Spleen (tissue), 11 donors: ENCODE measurements at regions not wholly inside any gene's neighbourhood (a gene's known extent, or its start where the extent isn't known, plus 50 kb on each side); places are given as distances from the start of the nearest gene placed in this dataset.

Experiments used
- DNase-seq: peaks from one replicate; pipeline ENCODE4 v3.0.0-alpha.2; 2020
- H3K27ac ChIP-seq, 8 donors: fragments of 200-600 bp; sonication (generic) in 7 of 8; 1 replicate in 4 of 8; 2 replicates in 4 of 8; pipeline versions ENCODE4 v1.5.0 to v1.8.0; 2016 to 2021; ENCODE audit warnings: inconsistent platforms in 4 of 8, mild to moderate bottlenecking in 4 of 8, moderate library complexity in 1 of 8
- H3K27me3 ChIP-seq, 7 donors: fragments of 200-600 bp; sonication (generic) in 6 of 7; replicated peaks in 1 of 7; 1 replicate in 4 of 7; 2 replicates in 3 of 7; pipeline versions ENCODE4 v1.5.0 to v1.8.0; 2016 to 2021; ENCODE audit warnings: inconsistent platforms in 3 of 7, mild to moderate bottlenecking in 1 of 7
- H3K36me3 ChIP-seq, 6 donors: fragments of 200-600 bp; sonication (generic) in 5 of 6; 1 replicate in 4 of 6; 2 replicates in 2 of 6; pipeline versions ENCODE4 v1.5.0 to v1.8.0; 2016 to 2021; ENCODE audit warnings: inconsistent platforms in 2 of 6
- H3K4me1 ChIP-seq, 6 donors: fragments of 200-600 bp; sonication (generic) in 5 of 6; 1 replicate in 3 of 6; 2 replicates in 3 of 6; pipeline versions ENCODE4 v1.5.0 to v1.8.0; 2016 to 2021; ENCODE audit warnings: inconsistent platforms in 3 of 6
- H3K4me3 ChIP-seq, 8 donors: fragments of 200-600 bp; sonication (generic) in 7 of 8; 1 replicate in 4 of 8; 2 replicates in 4 of 8; pipeline versions ENCODE4 v1.5.0 to v1.8.0; 2016 to 2021; ENCODE audit warnings: inconsistent platforms in 4 of 8, mild to moderate bottlenecking in 4 of 8, moderate library complexity in 2 of 8
- H3K9me3 ChIP-seq, 8 donors: fragments of 200-600 bp; sonication (generic) in 7 of 8; 1 replicate in 4 of 8; 2 replicates in 4 of 8; pipeline versions ENCODE4 v1.5.0 to v1.8.0; 2016 to 2021; ENCODE audit warnings: inconsistent platforms in 4 of 8
- POLR2A ChIP-seq, 3 donors: fragments of 450-650 bp; IDR thresholded peaks; one replicate each; pipeline ENCODE4 v1.5.1; 2017; ENCODE audit warnings: antibody characterized with exemption in 3 of 3, mild to moderate bottlenecking in 1 of 3
- POLR2AphosphoS5 ChIP-seq, 3 donors: sonication (generic); formaldehyde crosslinking; IDR thresholded peaks; one replicate each; pipeline ENCODE4 v1.5.1; 2017; ENCODE audit warnings: antibody characterized with exemption in 3 of 3
- WGBS, 5 donors: extraction: QIAGEN DNeasy Blood & Tissue Kit in 3 of 5; methylation state at CpG; one replicate each; pipeline versions ENCODE4 v1.1.5 to v1.1.7; 2013 to 2018; 5-methylcytosine and 5-hydroxymethylcytosine counted together
- intact Hi-C: fragments of 100-400 bp; cut with DNase I; formaldehyde crosslinking; loops from one replicate; pipeline ENCODE4 v1.15.0; 2023; ENCODE audit warnings: low total_unique reads
- TF ChIP-seq, protein P1 (sequence below), 11 experiments: fragments of 200-600 bp in 7 of 11; fragments of 450-650 bp in 4 of 11; sonication (generic) in 4 of 11; IDR thresholded peaks in 8 of 11; conservative IDR thresholded peaks in 3 of 11; 1 replicate in 7 of 11; 2 replicates in 4 of 11; pipeline versions ENCODE4 v1.4.0 to v1.8.0; 2016 to 2021; ENCODE audit warnings: antibody characterized with exemption in 11 of 11, inconsistent platforms in 4 of 11, mild to moderate bottlenecking in 1 of 11
- donor health status: healthy with polysubstance abuse.
- donor health status: DM: no; HTN: no; CAD: no; lungs with moderate emphysema.
- donor health status: DM: no; HTN: no; CAD: no.
- donor health status: Bipolar disorder and iron deficiency.
- donor health status: healthy.
- donor health status: DM: no; HTN: no; CAD: no.
- donor health status: DM: yes; HTN: yes; CAD: no.

DNA sequence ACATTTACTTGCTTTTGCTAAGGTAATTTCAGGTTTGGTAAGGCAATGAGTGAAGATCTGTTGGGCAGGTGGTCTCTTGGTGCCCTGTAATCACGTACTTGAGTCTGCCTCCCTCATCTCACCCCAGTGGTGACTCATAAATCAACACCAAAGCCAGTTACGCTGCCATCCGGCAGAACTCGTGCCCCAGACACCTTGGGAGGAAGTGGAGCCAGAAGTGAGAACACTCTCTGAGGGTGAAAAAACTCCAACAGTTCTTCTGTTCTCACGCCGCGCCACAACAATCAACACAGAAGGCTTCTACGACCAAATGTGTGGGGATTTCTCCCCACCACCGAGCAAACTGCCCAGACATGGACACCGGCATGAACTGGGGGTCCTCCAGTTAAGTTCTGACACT, 206.2 kb downstream of the ARL4C start:
- intact Hi-C loops, result loop anchor here (5.0 kb wide), 1 partner anchor 207 kb away; the partner anchor contains the start of gene ARL4C
- 24 to 59% (median 37%) methylated on average over 10 of the region's 10 CpGs for WGBS, 5 donors
- DNase-seq, result peak; percentile 90
- Histone ChIP-seq H3K4me1 (peaks cover 38 to 69% (median 56%) of the 10 kb centered on the region in 6 donors), H3K36me3 (no peaks in the 10 kb centered on the region), H3K9me3 (peaks cover 0 to 10% (median 0%) of the 10 kb centered on the region in 8 donors), H3K27me3 (peaks cover 0 to 5% (median 0%) of the 10 kb centered on the region in 7 donors), H3K27ac (peak overlapping the region; percentile 73 to 93 (median 82)), H3K4me3 (no peak overlapping the region)
- TF ChIP-seq POLR2AphosphoS5 (IDR thresholded peaks at IDR 0.05) (peak in 2 of 3 donors; percentile 41 to 83), POLR2A (IDR thresholded peaks at IDR 0.05) (no peak)
- TF ChIP-seq, protein P1, sequence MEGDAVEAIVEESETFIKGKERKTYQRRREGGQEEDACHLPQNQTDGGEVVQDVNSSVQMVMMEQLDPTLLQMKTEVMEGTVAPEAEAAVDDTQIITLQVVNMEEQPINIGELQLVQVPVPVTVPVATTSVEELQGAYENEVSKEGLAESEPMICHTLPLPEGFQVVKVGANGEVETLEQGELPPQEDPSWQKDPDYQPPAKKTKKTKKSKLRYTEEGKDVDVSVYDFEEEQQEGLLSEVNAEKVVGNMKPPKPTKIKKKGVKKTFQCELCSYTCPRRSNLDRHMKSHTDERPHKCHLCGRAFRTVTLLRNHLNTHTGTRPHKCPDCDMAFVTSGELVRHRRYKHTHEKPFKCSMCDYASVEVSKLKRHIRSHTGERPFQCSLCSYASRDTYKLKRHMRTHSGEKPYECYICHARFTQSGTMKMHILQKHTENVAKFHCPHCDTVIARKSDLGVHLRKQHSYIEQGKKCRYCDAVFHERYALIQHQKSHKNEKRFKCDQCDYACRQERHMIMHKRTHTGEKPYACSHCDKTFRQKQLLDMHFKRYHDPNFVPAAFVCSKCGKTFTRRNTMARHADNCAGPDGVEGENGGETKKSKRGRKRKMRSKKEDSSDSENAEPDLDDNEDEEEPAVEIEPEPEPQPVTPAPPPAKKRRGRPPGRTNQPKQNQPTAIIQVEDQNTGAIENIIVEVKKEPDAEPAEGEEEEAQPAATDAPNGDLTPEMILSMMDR (IDR thresholded peaks at IDR 0.05 in 8 of 11, conservative IDR thresholded peaks at IDR 0.05 in 3 of 11), result peak in 3 of 11 experiments; percentile 13 to 30 (median 18)

DNA sequence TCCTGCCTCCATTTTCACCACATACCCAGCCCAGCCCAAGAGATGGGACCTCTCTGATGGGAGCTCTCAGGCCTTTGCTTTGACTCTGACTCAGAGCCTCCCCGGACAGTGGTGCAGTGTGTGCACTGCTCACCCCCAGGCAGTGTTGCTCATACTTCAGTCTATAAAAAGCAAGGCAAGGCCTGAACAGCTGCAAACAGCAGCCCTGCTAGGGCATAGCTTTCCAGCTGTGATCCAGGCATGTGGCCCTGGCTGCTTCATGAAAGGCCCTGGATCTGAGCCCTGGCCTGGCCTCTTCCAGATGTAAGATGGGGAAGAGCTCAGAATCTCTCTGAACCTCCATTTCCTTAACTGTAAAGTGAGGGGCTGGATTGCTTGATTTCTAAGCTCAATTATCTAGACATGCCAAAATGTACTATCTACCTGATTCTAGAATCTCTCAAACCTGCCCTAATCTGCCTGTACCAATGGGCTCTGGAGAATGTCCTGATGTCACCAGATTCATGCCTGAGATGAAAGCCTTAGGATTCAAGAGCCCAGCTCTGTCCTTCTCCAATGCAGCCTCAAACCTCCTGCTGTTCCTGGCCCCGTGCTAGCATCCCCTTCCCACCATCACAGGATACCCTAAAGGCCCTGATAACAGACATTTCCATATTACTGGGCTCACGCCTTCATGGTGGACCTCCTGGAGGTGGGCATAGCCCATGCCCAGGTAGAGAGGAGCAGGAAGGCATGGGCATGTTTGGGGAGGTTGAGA, 206.9 kb downstream of the ARL4C start:
- no peak overlapping the region for H3K4me3 ChIP-seq
- H3K27ac ChIP-seq, result peak overlapping the region; percentile 73 to 93 (median 82)
- TF ChIP-seq, protein P1 (IDR thresholded peaks at IDR 0.05 in 8 of 11, conservative IDR thresholded peaks at IDR 0.05 in 3 of 11), result no peak
- TF ChIP-seq POLR2A (IDR thresholded peaks at IDR 0.05) (no peak), POLR2AphosphoS5 (IDR thresholded peaks at IDR 0.05) (no peak)
- no peaks in the 10 kb centered on the region for H3K36me3 ChIP-seq
- intact Hi-C loops, result loop anchor here (5.0 to 10.0 kb wide), 2 partner anchors 155 to 207 kb away; partner anchors contain the start of gene ARL4C
- H3K27me3 ChIP-seq, result peaks cover 0 to 5% (median 0%) of the 10 kb centered on the region in 7 donors
- WGBS, 5 donors, result 75 to 95% (median 88%) methylated on average over 2 to 3 of the region's 3 CpGs
- H3K9me3 ChIP-seq, result peaks cover 0 to 10% (median 0%) of the 10 kb centered on the region in 8 donors
- peaks cover 37 to 66% (median 56%) of the 10 kb centered on the region in 6 donors for H3K4me1 ChIP-seq
- DNase-seq, result no peak

DNA sequence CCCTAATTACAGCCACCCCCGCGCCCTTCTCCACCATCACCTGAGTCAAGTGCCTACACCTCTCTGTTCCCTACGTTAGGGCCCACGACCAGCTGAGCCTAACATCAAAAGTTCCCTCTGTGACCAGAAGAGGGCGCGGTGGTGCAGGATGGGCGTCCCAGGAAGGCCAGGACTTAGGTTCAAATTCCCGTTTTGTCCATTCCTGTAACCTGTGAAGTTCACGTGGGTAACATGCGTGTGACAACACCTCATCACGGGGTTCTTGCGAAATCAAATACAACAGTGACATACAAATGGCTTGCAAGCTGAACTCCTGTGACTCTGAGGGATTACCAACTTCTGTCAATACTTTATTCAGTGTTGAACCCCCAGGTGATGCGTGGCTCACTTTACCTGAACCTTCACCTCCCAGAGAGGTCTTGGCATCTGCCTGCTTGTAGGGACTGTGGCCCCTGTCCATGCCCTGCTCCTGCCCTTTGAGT, 207.9 kb downstream of the ARL4C start:
- TF ChIP-seq, protein P1 (IDR thresholded peaks at IDR 0.05 in 8 of 11, conservative IDR thresholded peaks at IDR 0.05 in 3 of 11), result peak; percentile 68 to 89 (median 86)
- peak in 2 of 3 donors; percentile 27 to 62 for TF ChIP-seq POLR2AphosphoS5 (IDR thresholded peaks at IDR 0.05)
- no peak for TF ChIP-seq POLR2A (IDR thresholded peaks at IDR 0.05)
- Histone ChIP-seq H3K27me3 (peaks cover 0 to 9% (median 0%) of the 10 kb centered on the region in 7 donors), H3K27ac (peak overlapping the region in 7 of 8 donors; percentile 73 to 93 (median 83)), H3K9me3 (peaks cover 0 to 10% (median 0%) of the 10 kb centered on the region in 8 donors), H3K36me3 (no peaks in the 10 kb centered on the region), H3K4me1 (peaks cover 37 to 57% (median 53%) of the 10 kb centered on the region in 6 donors), H3K4me3 (no peak overlapping the region)
- WGBS, 5 donors, result 33 to 41% (median 35%) methylated on average over 13 of the region's 13 CpGs
- DNase-seq, result peak; percentile 84
- intact Hi-C loops, result loop anchor here (10.0 kb wide), 1 partner anchor 154 kb away; no protein-coding TSS in a partner anchor

DNA sequence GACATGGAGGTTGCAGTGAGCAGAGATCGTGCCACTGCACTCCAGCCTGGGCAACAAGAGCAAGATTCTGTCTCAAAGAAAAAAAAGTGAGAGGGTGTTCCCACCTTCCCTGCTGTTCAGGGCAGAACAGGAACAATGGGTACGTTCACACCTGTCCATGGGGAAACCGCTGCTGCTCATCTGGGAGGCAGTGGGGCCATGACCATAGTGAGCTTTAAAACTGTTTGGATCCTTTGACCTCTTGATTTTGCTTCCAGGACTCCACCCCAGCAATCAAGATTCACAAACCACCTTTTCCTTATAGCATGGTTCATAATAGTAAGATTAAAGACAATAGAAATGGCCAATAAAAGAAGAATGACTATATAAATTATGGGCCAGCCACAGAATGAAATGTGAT, 209.2 kb downstream of the ARL4C start:
- intact Hi-C loops, result loop anchor here (10.0 kb wide), 1 partner anchor 153 kb away; no protein-coding TSS in a partner anchor
- 90 to 98% (median 96%) methylated on average over 3 of the region's 3 CpGs for WGBS, 5 donors

More for the DNA sequence above, 209.2 kb downstream of the ARL4C start:
- Histone ChIP-seq H3K36me3 (no peaks in the 10 kb centered on the region), H3K9me3 (no peaks in the 10 kb centered on the region), H3K4me1 (peaks cover 33 to 44% (median 42%) of the 10 kb centered on the region in 6 donors), H3K27me3 (peaks cover 0 to 15% (median 0%) of the 10 kb centered on the region in 7 donors), H3K27ac (no peak overlapping the region), H3K4me3 (no peak overlapping the region)
- TF ChIP-seq, protein P1 (IDR thresholded peaks at IDR 0.05 in 8 of 11, conservative IDR thresholded peaks at IDR 0.05 in 3 of 11), result no peak
- TF ChIP-seq POLR2AphosphoS5 (IDR thresholded peaks at IDR 0.05) (no peak), POLR2A (IDR thresholded peaks at IDR 0.05) (no peak)
- no peak for DNase-seq
